HG03520 (cell line): ENCODE measurements at regions not wholly inside any gene's neighbourhood (a gene's known extent, or its start where the extent isn't known, plus 50 kb on each side); places are given as distances from the start of the nearest gene placed in this dataset.

Source experiments
- ATAC-seq: cut with Tn5 transposase; IDR thresholded peaks from one replicate; pipeline ENCODE4 v1.9.1; 2021; ENCODE audit warnings: mild to moderate bottlenecking, moderate library complexity; ENCODE audit not compliant: unreplicated experiment

DNA sequence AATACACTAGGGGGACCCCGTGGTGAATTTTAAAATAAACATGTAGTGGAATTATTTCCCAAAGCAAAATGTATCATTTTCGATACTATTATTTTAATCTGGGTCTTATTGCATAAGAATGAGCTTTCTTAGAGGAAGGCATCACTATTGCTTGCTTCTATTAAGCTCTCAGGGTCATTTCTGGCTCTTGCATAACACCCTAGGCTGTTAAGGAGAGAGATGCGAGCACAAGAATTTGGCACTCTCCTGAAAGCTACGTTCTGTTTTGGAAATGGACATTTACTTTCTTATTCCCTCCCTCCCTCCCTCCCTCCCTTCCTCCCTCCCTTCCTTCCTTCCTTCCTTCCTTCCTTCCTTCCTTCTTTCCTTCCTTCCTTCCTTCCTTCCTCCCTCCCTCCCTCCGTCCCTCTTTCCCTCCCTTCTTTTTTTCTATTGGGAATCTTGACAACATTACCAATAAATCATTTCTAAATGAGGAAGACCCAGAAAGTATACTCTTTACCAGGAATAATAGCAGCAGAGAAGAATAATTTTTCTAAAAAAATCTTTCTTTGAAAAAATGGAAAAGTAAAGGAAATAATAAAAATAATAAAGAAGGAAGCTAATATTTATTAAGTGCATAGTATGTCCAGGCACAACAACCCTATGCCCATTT, 83.6 kb upstream of the BDNF start:
- no peak for ATAC-seq

DNA sequence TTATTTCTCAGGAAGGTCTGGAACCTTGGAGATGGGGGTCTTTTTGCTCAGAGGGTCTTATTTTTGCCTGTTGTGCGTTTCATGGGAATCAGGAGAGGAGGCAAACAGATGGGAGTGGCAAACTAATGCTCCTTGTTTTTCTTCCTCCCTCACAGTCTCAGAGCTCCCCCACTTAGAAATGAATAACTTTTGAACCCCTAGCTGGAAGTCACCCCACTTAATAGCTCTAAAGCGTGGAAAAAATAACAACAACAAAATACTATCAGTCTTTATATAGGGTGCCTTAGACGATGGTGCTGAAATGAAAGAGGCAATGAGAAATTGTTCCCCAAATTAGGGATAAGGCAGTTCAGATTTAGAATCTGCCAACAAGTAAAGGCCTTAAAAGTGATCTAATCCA, 76.8 kb upstream of the BDNF start:
- no peak for ATAC-seq

DNA sequence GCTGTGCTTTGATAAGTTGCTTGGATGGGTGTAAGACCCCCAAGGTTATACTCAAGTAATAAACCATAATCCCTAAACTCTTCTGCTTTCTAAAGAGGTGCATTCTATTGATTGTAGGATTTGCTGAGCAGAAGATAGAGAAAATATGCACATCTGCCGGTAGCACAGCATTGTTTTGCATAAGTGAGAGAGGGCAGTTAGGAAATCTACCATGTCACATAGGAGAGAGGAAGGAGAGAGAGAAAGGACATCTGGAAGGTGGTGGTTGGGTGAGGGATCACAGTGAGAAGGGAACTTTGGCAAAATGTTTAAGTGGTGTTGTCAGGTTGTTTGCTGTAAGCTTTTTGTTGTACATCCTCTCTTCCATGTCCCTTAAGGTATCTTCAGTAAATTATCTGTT, 73.6 kb upstream of the BDNF start:
- no peak for ATAC-seq

DNA sequence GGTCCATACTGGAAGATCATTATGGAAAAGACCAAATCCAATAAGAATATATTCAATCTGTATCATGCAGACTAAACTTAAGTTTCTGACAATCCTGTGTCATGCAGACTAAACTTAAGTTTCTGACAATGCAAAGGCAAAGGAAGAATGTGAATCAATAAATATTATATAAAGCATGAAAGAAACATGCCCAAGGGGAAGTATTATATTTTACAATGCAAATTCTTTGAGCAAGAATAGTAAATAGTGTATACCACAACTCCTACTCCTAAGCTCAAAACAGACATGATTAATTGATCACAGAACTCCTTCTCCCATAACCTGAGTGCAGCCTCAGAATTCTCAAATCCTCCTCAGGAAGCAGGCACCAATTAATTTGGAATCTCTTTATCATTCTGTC, 71.3 kb upstream of the BDNF start:
- ATAC-seq: no peak

DNA sequence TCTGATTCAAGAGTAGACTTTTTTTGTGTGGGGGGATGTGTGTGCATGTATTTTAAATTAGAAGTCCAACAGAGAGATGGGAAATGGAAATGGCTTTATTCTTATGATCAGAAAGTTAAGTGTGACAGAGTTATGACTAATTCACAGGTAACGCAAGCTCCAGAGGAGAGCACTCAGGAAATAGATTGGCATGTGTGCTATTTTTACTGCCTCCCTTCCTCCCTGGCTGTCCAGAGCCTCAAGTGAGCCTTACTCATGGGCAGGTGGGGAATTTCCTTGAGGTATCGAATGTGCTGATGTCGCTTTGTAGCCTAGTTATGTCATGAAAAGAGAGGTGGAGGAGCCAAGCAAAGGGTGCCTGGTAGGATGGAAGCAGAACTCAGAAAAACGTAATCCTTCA, 70.3 kb upstream of the BDNF start:
- ATAC-seq: no peak

DNA sequence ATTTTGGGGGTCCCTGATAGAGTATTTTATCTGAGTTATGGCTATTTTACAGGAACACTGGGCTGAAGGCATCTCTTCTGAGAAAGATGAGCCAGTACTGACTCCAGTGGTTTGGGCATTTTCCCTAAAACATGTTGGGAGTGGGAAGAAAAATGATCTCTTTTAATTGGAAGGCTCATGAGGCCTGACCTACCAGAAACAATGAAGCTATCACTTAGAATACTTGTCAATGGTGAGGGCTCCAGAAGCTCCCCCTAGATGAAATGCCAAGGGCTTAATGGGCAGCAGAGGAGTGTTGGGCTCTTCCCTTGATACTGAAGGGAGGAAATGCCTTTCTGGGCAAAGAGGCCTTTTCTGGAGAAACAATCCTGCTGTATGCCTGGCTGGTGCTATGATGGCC, 63.5 kb upstream of the BDNF start:
- ATAC-seq: no peak

DNA sequence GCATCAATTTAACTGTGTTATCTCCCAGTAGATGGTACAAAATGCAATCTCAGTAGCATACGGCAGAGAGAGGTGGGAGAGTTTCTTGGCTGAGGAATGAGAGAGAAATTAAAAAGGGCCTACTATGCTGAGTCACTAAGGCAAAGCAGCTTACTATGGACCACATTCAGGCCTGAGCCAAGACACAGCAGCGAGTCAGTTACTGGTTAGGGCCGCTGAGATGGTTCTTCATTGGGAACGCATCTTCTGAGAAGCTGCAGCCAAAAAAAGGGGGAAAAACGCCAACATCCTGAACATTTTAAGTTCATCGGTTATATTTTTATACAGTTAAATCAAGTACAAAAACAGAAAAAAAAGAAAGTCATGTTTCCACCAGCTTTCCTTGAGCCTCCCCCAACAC, 61.1 kb upstream of the BDNF start:
- ATAC-seq: no peak

DNA sequence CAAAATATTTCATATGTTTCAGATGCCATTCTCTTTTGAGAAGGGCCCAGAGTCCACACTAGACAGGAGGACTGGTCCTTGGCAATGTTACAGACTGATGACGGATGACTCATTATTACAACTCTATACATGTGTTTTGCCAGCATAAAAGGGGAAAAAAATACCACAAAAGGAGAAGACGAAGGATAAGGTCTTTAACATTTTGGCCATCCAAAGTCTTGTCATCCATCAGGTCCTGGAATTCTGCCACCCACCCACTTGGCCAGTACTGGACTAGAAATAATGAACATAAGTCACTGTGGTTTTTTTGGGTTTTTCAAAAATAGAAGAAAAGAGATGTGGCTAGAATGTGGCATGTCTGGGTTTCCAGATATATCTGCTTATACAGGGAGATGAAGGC, 57.7 kb upstream of the BDNF start:
- ATAC-seq: no peak

DNA sequence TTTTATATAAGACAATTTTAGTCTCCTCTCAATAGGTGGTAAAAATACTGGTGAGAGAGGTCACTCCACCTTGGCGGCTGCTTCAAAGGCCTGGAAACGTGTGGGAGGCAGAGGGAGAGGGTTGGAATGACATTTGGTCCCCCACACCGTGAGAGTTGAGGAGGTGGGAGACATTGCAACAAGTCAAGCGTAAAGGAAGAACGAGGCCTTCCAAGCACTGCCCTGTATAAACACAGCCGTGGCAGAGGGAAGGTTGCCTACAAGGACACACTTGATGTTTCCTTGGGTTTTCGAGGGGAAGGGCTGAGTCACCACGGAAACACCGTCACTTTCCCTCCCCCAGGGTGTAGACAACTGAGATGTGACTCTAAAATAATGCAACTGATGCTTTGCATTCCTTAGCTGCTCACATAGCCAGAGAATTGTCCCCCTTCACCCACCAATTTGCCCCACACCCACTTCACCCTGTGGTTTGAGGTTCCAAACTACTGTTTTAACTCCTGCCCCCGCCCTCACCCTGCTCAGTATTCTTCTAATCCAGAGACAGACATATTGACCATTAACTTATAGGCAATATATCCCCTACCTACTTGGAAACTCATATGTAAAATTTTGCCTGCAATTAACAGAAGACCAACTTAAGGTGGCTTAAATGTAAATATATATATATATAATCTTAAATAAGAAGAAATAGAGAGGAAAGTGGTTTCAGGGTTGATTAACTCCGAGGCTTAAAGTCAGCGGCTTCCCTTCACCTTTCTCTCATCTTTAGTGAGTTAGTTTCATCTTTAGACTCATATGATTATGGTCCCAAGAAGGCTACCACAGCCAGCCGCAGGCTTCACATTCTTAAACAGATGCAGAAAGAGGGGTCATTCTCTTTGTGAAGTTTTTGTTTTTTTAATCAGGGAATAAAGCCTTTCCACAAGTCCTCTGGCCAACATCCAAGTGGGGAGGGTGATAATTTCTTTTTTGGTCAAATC, 54.1 kb upstream of the BDNF start:
- ATAC-seq: no peak
